ENCODE measurements at regions not wholly inside any gene's neighbourhood (a gene's known extent, or its start where the extent isn't known, plus 50 kb on each side); places are given as distances from the start of the nearest gene placed in this dataset.
A peak's percentile ranks its signal among the peaks of the same experiment; 100 is the strongest.

DNA sequence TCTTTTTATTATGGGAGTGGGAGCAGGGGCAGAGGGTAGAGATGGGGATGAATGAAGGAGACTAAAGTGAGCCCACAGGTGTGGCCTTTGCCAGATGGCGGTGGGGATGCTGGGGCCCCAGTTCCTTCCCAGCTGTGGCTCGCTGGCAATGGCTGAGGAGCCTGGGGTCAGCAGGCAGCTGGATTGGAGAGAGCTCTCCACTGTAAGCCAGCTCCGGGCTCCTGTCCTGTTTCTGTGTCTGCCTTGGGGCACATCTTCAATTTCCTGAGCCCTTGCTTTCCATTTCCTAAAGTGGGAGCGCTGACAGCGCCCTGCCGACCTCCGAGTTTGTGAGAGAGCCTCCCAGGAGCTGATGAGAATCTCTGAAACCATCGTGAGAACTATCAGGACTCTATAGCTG, 75.6 kb upstream of the SPRY4 start (continued):
- TF ChIP-seq RNF2 (IDR thresholded peaks at IDR 0.05) (no peak), MAFG (tag; conservative IDR thresholded peaks at IDR 0.05) (no peak), ZNF785 (CRISPR knock-in tag; IDR thresholded peaks at IDR 0.05) (no peak), MCM2 (IDR thresholded peaks at IDR 0.05; ENCODE audit: low read depth) (no peak), ZNF354B (CRISPR knock-in tag; IDR thresholded peaks at IDR 0.05) (no peak), POLR2H (tag; IDR thresholded peaks at IDR 0.05; ENCODE audit: low read depth) (no peak)
- TF ChIP-seq, protein P1, sequence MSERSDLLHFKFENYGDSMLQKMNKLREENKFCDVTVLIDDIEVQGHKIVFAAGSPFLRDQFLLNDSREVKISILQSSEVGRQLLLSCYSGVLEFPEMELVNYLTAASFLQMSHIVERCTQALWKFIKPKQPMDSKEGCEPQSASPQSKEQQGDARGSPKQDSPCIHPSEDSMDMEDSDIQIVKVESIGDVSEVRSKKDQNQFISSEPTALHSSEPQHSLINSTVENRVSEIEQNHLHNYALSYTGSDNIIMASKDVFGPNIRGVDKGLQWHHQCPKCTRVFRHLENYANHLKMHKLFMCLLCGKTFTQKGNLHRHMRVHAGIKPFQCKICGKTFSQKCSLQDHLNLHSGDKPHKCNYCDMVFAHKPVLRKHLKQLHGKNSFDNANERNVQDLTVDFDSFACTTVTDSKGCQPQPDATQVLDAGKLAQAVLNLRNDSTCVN (CRISPR knock-in tag; IDR thresholded peaks at IDR 0.05): no peak
- TF ChIP-seq, protein P2, sequence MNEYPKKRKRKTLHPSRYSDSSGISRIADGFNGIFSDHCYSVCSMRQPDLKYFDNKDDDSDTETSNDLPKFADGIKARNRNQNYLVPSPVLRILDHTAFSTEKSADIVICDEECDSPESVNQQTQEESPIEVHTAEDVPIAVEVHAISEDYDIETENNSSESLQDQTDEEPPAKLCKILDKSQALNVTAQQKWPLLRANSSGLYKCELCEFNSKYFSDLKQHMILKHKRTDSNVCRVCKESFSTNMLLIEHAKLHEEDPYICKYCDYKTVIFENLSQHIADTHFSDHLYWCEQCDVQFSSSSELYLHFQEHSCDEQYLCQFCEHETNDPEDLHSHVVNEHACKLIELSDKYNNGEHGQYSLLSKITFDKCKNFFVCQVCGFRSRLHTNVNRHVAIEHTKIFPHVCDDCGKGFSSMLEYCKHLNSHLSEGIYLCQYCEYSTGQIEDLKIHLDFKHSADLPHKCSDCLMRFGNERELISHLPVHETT (CRISPR knock-in tag; conservative IDR thresholded peaks at IDR 0.05 in 1 of 2, IDR thresholded peaks at IDR 0.05 in 1 of 2): no peak

DNA sequence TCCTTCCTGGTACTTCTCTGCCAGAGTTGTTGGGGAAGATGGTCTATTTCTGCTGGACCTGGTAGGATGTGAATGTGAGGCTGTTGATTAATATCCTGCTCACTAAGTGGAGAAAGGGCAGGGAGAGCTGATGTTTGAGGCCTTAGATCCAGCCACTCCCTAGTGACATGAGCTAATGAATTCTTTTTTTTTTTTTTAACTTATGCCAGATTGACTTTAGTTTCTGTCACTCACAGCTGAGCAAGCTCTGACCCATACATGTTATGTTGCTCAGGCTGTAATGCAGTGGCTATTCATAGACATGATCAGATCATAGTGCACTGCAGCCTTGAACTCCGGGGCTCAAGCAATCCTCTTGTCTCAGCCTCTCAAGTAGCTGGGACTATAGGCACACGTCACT, 75.1 kb upstream of the SPRY4 start:
- intact Hi-C loops (cut with micrococcal nuclease): no loop called here
- no peaks in the 10 kb centered on the region for H3K27me3 ChIP-seq (ENCODE audit: control insufficient read depth in 2 of 2, insufficient read depth in 2 of 2, low read length in 2 of 2)
- H4K20me1 ChIP-seq (replicated peaks; ENCODE audit: control insufficient read depth, insufficient read depth, low read length): no peaks in the 10 kb centered on the region
- no peaks in the 10 kb centered on the region for H3K9me3 ChIP-seq (replicated peaks; ENCODE audit: control insufficient read depth, insufficient read depth, low read depth, low read length)
- FAIRE-seq: peak; percentile 15
- no TSS peak for BruUV-seq (replicated peaks)
- H3K4me3 ChIP-seq: no peak overlapping the region
- no peaks in the 10 kb centered on the region for H3K79me2 ChIP-seq (ENCODE audit: control insufficient read depth, insufficient read depth, low read length)
- no peaks in the 10 kb centered on the region for H3K9me1 ChIP-seq (ENCODE audit: control insufficient read depth, insufficient read depth, low read length)
- no peak overlapping the region for H3K4me2 ChIP-seq (ENCODE audit: insufficient read depth, low read length)
- no peak overlapping the region; a peak in 1 of 4 replicates for H3K9ac ChIP-seq (ENCODE audit: insufficient read depth in 1 of 2, low read depth in 2 of 2, low read length in 2 of 2)
- ChIA-PET POLR2A (interaction anchor here (1.0 to 1.6 kb wide), 3 partner anchors 9 to 257 kb away, joined by 3 to 6 read pairs (median 5); no protein-coding TSS in a partner anchor), CTCF (ENCODE audit: low intra/inter-chr PET ratio) (no interaction called here)
- no peak overlapping the region for H3K27ac ChIP-seq (ENCODE audit: extremely low read depth, low read depth, low read length)
- in situ Hi-C loops (cut with MboI): no loop called here
- H2AFZ ChIP-seq (ENCODE audit: low read depth, low read length): peak overlapping the region; percentile 64; the same call in 1 of the 2 replicates
- H3K4me1 ChIP-seq (replicated peaks in 1 of 2; ENCODE audit: control insufficient read depth in 2 of 2, insufficient read depth in 2 of 2, low read length in 2 of 2): peaks cover 15 to 16% of the 10 kb centered on the region in 2 experiments; a peak in 4 of 5 replicates
- ATAC-seq: no peak
- H3K36me3 ChIP-seq (ENCODE audit: control insufficient read depth, insufficient read depth, low read length): no peaks in the 10 kb centered on the region
- no peak for DNase-seq (ENCODE audit: extremely low read depth in 1 of 4, low spot score in 3 of 4)
- WGBS (ENCODE audit: insufficient coverage, low coverage, missing lambda C conversion rate): 44% methylated on average over 2 of the region's 2 CpGs
- TF ChIP-seq ARID2 (IDR thresholded peaks at IDR 0.05) (no peak), LARP7 (IDR thresholded peaks at IDR 0.05) (no peak), ZNF778 (CRISPR knock-in tag; IDR thresholded peaks at IDR 0.05) (no peak), CSDE1 (IDR thresholded peaks at IDR 0.05) (no peak), MTA3 (IDR thresholded peaks at IDR 0.05; ENCODE audit: borderline replicate concordance) (no peak), SMARCC2 (IDR thresholded peaks at IDR 0.05; ENCODE audit: low read depth) (no peak), TEAD4 (IDR thresholded peaks at IDR 0.05; ENCODE audit: low read length) (no peak), TEAD4 (CRISPR knock-in tag; IDR thresholded peaks at IDR 0.05; ENCODE audit: borderline replicate concordance) (no peak), NFIC (IDR thresholded peaks at IDR 0.05) (no peak)
- TF ChIP-seq, protein P3, sequence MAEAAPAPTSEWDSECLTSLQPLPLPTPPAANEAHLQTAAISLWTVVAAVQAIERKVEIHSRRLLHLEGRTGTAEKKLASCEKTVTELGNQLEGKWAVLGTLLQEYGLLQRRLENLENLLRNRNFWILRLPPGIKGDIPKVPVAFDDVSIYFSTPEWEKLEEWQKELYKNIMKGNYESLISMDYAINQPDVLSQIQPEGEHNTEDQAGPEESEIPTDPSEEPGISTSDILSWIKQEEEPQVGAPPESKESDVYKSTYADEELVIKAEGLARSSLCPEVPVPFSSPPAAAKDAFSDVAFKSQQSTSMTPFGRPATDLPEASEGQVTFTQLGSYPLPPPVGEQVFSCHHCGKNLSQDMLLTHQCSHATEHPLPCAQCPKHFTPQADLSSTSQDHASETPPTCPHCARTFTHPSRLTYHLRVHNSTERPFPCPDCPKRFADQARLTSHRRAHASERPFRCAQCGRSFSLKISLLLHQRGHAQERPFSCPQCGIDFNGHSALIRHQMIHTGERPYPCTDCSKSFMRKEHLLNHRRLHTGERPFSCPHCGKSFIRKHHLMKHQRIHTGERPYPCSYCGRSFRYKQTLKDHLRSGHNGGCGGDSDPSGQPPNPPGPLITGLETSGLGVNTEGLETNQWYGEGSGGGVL (CRISPR knock-in tag; IDR thresholded peaks at IDR 0.05): no peak
- TF ChIP-seq, protein P4, sequence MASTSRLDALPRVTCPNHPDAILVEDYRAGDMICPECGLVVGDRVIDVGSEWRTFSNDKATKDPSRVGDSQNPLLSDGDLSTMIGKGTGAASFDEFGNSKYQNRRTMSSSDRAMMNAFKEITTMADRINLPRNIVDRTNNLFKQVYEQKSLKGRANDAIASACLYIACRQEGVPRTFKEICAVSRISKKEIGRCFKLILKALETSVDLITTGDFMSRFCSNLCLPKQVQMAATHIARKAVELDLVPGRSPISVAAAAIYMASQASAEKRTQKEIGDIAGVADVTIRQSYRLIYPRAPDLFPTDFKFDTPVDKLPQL (IDR thresholded peaks at IDR 0.05; ENCODE audit: extremely low read depth, insufficient read length): no peak

Data from K562 (cell line).